Esophagus muscularis mucosa (tissue), 4 donors: ENCODE measurements at regions not wholly inside any gene's neighbourhood (a gene's known extent, or its start where the extent isn't known, plus 50 kb on each side); places are given as distances from the start of the nearest gene placed in this dataset.
"Not testable (repeated sequence)": the region's sequence is repeated elsewhere in the genome, so short reads cannot be mapped to it uniquely, and the experiment has no call there.

Source experiments
- DNase-seq: peaks from one replicate; pipeline ENCODE4 v3.0.0-alpha.2; 2017; ENCODE audit errors: extremely low spot score
- H3K27ac ChIP-seq, 4 donors: fragments of 200-600 bp; sonication (generic); replicated peaks in 1 of 4; 1 replicate in 3 of 4; 2 replicates in 1 of 4; pipeline ENCODE4 v1.5.1; 2016 to 2019; ENCODE audit warnings: mild to moderate bottlenecking in 1 of 4
- H3K27me3 ChIP-seq, 4 donors: fragments of 200-600 bp; sonication (generic); one replicate each; pipeline versions ENCODE4 v1.5.1 to v1.6.0; 2016 to 2019
- H3K36me3 ChIP-seq, 4 donors: fragments of 200-600 bp; sonication (generic); one replicate each; pipeline ENCODE4 v1.5.1; 2016 to 2019
- H3K4me1 ChIP-seq, 4 donors: fragments of 200-600 bp; sonication (generic); one replicate each; pipeline ENCODE4 v1.5.1; 2016 to 2019
- H3K4me3 ChIP-seq, 4 donors: fragments of 200-600 bp; sonication (generic); 1 replicate in 2 of 4; 2 replicates in 2 of 4; pipeline ENCODE4 v1.5.1; 2016 to 2019; ENCODE audit warnings: mild to moderate bottlenecking in 4 of 4, moderate library complexity in 1 of 4
- H3K9me3 ChIP-seq, 4 donors: fragments of 200-600 bp; sonication (generic); 1 replicate in 3 of 4; 2 replicates in 1 of 4; pipeline ENCODE4 v1.5.1; 2016 to 2019
- CTCF ChIP-seq, 3 experiments: fragments of 200-600 bp in 2 of 3; fragments of 450-650 bp in 1 of 3; sonication (generic) in 2 of 3; IDR thresholded peaks; one replicate each; pipeline ENCODE4 v1.5.1; 2017 to 2019; ENCODE audit warnings: antibody characterized with exemption in 3 of 3, mild to moderate bottlenecking in 2 of 3, moderate library complexity in 1 of 3
- EP300 ChIP-seq: sonication (generic); formaldehyde crosslinking; IDR thresholded peaks from one replicate; pipeline ENCODE4 v1.6.1; 2017; ENCODE audit warnings: antibody characterized with exemption
- POLR2A ChIP-seq: fragments of 450-650 bp; IDR thresholded peaks from one replicate; pipeline ENCODE4 v1.6.1; 2017; ENCODE audit warnings: antibody characterized with exemption, moderate library complexity, mild to moderate bottlenecking, low read depth
- POLR2AphosphoS5 ChIP-seq, 2 donors: sonication (generic); formaldehyde crosslinking; IDR thresholded peaks; one replicate each; pipeline ENCODE4 v1.6.1; 2017; ENCODE audit warnings: antibody characterized with exemption in 2 of 2
- WGBS: methylation state at CpG from one replicate; pipeline ENCODE4 v1.1.5; 2018; 5-methylcytosine and 5-hydroxymethylcytosine counted together
- intact Hi-C: fragments of 100-400 bp; cut with DNase I; formaldehyde crosslinking; loops from one replicate; pipeline ENCODE4 v1.15.1; 2023

- TF ChIP-seq POLR2A (no peak), CTCF (IDR thresholded peaks at IDR 0.05) (no peak), POLR2AphosphoS5 (IDR thresholded peaks at IDR 0.05) (no peak), EP300 (no peak)
- Histone ChIP-seq H3K27me3 (no peaks in the 10 kb centered on the region), H3K27ac (no peak overlapping the region), H3K9me3 (no peaks in the 10 kb centered on the region), H3K4me1 (peaks cover 0 to 10% (median 0%) of the 10 kb centered on the region in 4 donors), H3K4me3 (no peak overlapping the region), H3K36me3 (no peaks in the 10 kb centered on the region)
- no CpG with 5 or more reads among the region's 10 CpGs for WGBS
- DNase-seq: no peak
- intact Hi-C loops: no loop called here
Measured at GRCh38 chrY:7289889-7290833, 378.6 kb upstream of the AMELY start.

- no peak overlapping the region for H3K27ac ChIP-seq
- peaks cover 0 to 10% (median 0%) of the 10 kb centered on the region in 4 donors for H3K4me1 ChIP-seq
- no peaks in the 10 kb centered on the region for H3K36me3 ChIP-seq
- no peaks in the 10 kb centered on the region for H3K9me3 ChIP-seq
- TF ChIP-seq EP300: no peak
- TF ChIP-seq POLR2AphosphoS5 (IDR thresholded peaks at IDR 0.05): no peak
- no peak for TF ChIP-seq CTCF (IDR thresholded peaks at IDR 0.05)
- no peak for TF ChIP-seq POLR2A
- H3K4me3 ChIP-seq: no peak overlapping the region
- DNase-seq: no peak
- H3K27me3 ChIP-seq: no peaks in the 10 kb centered on the region
- no CpG with 5 or more reads among the region's 5 CpGs for WGBS
- intact Hi-C loops: no loop called here
Measured at GRCh38 chrY:7288611-7289010, 377.1 kb upstream of the AMELY start.

GRCh38 chrY:7287963-7288362 is 376.4 kb upstream of the AMELY start:
- H3K36me3 ChIP-seq, H3K27ac ChIP-seq, H3K9me3 ChIP-seq, H3K4me3 ChIP-seq, intact Hi-C loops, H3K27me3 ChIP-seq, DNase-seq: not testable (repeated sequence)
- WGBS: no CpG with 5 or more reads among the region's 2 CpGs
- peaks cover 0 to 10% (median 0%) of the 10 kb centered on the region in 4 donors for H3K4me1 ChIP-seq

GRCh38 chrY:7285388-7285787 is 373.8 kb upstream of the AMELY start:
- Histone ChIP-seq H3K27ac (no peak overlapping the region), H3K27me3 (no peaks in the 10 kb centered on the region), H3K4me1 (peaks cover 0 to 7% (median 0%) of the 10 kb centered on the region in 4 donors), H3K4me3 (no peak overlapping the region), H3K36me3 (no peaks in the 10 kb centered on the region), H3K9me3 (no peaks in the 10 kb centered on the region)
- DNase-seq: no peak
- intact Hi-C loops: no loop called here
- WGBS: no CpG with 5 or more reads among the region's 2 CpGs
- TF ChIP-seq POLR2A (no peak), EP300 (no peak), POLR2AphosphoS5 (IDR thresholded peaks at IDR 0.05) (no peak), CTCF (IDR thresholded peaks at IDR 0.05) (no peak)

- no peak overlapping the region for H3K4me3 ChIP-seq
- no CpG with 5 or more reads among the region's 6 CpGs for WGBS
- no peak for DNase-seq
- H3K4me1 ChIP-seq: no peaks in the 10 kb centered on the region
- no peak overlapping the region for H3K27ac ChIP-seq
- no peaks in the 10 kb centered on the region for H3K9me3 ChIP-seq
- no peaks in the 10 kb centered on the region for H3K27me3 ChIP-seq
- intact Hi-C loops: no loop called here
- no peak for TF ChIP-seq POLR2A
- H3K36me3 ChIP-seq: no peaks in the 10 kb centered on the region
Measured at GRCh38 chrY:7283001-7283400, 371.4 kb upstream of the AMELY start.

- H3K9me3 ChIP-seq, H3K4me3 ChIP-seq, H3K36me3 ChIP-seq, intact Hi-C loops, H3K27me3 ChIP-seq, DNase-seq, H3K27ac ChIP-seq: not testable (repeated sequence)
- WGBS: no CpG with 5 or more reads among the region's 8 CpGs
- H3K4me1 ChIP-seq: peaks cover 0 to 10% (median 1%) of the 10 kb centered on the region in 4 donors
Measured at GRCh38 chrY:7280151-7280740, 368.7 kb upstream of the AMELY start.
